ACC112 (cell line): ENCODE measurements at regions not wholly inside any gene's neighbourhood (a gene's known extent, or its start where the extent isn't known, plus 50 kb on each side); places are given as distances from the start of the nearest gene placed in this dataset.
"Not testable (repeated sequence)": the region's sequence is repeated elsewhere in the genome, so short reads cannot be mapped to it uniquely, and the experiment has no call there.

ENCODE experiments used
- H2AFZ ChIP-seq: fragments of 200-600 bp; sonication (generic); one replicate; pipeline ENCODE4 v1.6.0; 2017; ENCODE audit warnings: antibody characterized with exemption, low read length; ENCODE audit not compliant: unreplicated experiment
- H3K27ac ChIP-seq: fragments of 200-600 bp; sonication (generic); 2 replicates; pipeline ENCODE4 v1.5.1; 2014; ENCODE audit warnings: low read depth, mild to moderate bottlenecking, antibody characterized with exemption, low read length, moderate library complexity
- H3K27me3 ChIP-seq: fragments of 200-600 bp; sonication (generic); 2 replicates; pipeline ENCODE4 v1.6.1; 2014; ENCODE audit warnings: mild to moderate bottlenecking, antibody characterized with exemption, low read length, moderate library complexity, mixed read lengths; ENCODE audit not compliant: insufficient read depth
- H3K36me3 ChIP-seq: fragments of 200-600 bp; sonication (generic); 2 replicates; pipeline ENCODE4 v1.6.1; 2016; ENCODE audit warnings: mild to moderate bottlenecking, antibody characterized with exemption, low read length, moderate library complexity, mixed read lengths; ENCODE audit not compliant: insufficient read depth
- H3K4me1 ChIP-seq: fragments of 200-600 bp; sonication (generic); one replicate; pipeline ENCODE4 v1.6.1; 2016; ENCODE audit warnings: low read length, mixed read lengths; ENCODE audit not compliant: insufficient read depth, unreplicated experiment, control insufficient read depth
- H3K4me3 ChIP-seq: fragments of 200-600 bp; sonication (generic); 2 replicates; pipeline ENCODE4 v1.5.1; 2014; ENCODE audit warnings: mild to moderate bottlenecking, low read depth, low read length
- H3K79me2 ChIP-seq: fragments of 200-600 bp; sonication (generic); one replicate; pipeline ENCODE4 v1.6.0; 2016; ENCODE audit warnings: low read length; ENCODE audit not compliant: control insufficient read depth, unreplicated experiment, insufficient read depth

DNA sequence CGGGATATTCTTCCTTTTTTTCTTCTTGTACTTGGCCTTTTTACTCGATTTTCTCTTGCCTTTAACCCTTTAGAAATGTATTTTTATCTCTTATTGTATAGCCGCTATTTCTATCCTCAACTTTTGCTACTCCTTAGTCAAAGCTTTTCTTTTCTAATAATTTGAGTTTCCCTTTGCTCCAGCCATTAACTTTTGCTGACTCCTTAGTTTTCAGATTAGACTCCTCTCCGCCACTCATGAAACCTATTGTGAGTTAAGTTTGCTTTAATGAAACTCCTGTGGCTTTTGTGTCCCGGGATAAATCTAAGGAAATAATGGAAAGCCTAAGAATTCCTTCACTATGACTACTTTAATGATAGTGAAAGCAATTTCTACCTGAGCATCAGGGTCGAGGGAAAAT, 590.3 kb upstream of the CITED2 start:
- peaks cover 12% of the 10 kb centered on the region for H3K4me1 ChIP-seq
- H3K27me3 ChIP-seq = no peaks in the 10 kb centered on the region
- no peaks in the 10 kb centered on the region for H3K79me2 ChIP-seq
- H2AFZ ChIP-seq = peak overlapping the region; percentile 26
- H3K4me3 ChIP-seq = no peak overlapping the region
- H3K27ac ChIP-seq = no peak overlapping the region
- H3K36me3 ChIP-seq = peaks cover 2% of the 10 kb centered on the region; the same call in 1 of the 2 replicates

DNA sequence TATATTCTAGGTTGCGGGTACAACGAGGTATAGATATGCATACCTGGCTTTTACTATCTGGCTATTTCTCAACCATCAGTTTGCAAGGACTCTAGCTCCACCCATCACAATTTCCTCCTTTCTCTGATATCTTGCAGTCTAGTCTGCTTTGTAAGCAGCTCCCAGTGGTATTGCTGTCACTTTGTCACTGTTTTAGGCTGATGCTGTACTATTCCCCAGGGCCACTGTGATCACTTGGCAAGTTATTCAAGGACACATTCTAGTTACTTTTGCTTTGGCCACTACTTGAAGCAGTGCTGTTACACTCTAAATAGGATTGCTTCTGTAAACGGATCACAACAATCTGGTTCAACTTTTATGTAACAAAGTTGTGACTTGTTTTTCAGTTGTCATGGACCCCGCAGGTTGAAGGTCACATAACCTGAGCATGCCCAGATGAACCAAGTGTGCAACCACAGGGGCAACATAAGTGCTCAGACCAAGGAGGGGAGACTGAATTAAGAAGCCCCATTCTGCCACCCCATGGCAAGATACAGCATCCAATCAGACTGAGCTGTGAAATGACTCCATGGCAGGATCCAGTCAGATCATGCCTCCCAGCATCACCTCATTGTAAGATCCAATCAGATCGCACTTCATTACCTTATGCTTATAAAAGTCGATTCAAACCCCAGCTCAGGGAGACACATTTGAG, 588.4 kb upstream of the CITED2 start:
- Histone ChIP-seq H2AFZ (no peak overlapping the region), H3K4me1 (peaks cover 12% of the 10 kb centered on the region), H3K4me3 (no peak overlapping the region), H3K36me3 (no peaks in the 10 kb centered on the region), H3K27ac (no peak overlapping the region), H3K27me3 (no peaks in the 10 kb centered on the region), H3K79me2 (no peaks in the 10 kb centered on the region)

DNA sequence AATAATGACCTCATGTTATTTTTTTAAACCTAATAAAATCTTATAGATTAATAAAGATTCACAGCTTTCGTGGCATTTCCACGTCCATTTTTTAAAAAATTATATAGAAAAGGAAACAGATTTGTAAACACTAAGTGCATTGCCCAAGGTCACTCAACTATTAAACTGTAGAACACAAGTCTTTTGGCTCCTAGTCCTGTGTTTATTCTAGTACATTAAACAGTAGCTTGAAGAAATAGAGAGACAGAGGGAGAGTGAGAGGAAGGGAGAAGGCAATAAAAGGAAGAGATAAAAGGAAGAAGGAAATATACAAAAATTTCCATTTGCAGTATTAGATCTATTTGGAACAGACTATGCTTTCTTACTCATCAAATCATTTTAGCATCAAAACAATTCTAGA, 586.7 kb upstream of the CITED2 start:
- no peaks in the 10 kb centered on the region for H3K27me3 ChIP-seq
- no peaks in the 10 kb centered on the region for H3K36me3 ChIP-seq
- no peak overlapping the region for H3K27ac ChIP-seq
- H3K4me3 ChIP-seq = no peak overlapping the region
- H3K79me2 ChIP-seq = no peaks in the 10 kb centered on the region
- peaks cover 3% of the 10 kb centered on the region for H3K4me1 ChIP-seq
- no peak overlapping the region for H2AFZ ChIP-seq

DNA sequence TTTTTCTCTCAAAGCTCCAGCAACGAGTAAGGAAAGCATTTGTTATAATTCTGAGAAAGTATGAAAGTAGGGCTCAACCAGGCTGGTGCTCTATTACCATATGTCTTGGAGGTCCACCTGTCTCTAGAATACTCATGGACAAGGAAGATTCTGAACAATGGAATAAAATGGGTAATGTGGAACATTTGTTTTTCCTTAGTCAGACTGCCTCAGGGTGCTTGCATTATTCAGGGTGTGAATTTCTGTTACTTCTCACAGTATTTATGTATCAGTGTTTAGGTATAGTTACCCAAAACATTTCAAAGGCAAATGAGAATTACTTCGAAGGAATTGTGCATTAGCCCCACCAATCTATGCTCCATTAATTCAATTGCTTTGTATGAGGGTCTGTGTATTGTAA, 586.2 kb upstream of the CITED2 start:
- Histone ChIP-seq H3K27ac (no peak overlapping the region), H2AFZ (no peak overlapping the region), H3K4me1 (peaks cover 3% of the 10 kb centered on the region), H3K4me3 (no peak overlapping the region), H3K36me3 (no peaks in the 10 kb centered on the region), H3K27me3 (no peaks in the 10 kb centered on the region), H3K79me2 (no peaks in the 10 kb centered on the region)

GRCh38 chr6:139955366-139956155, 581.1 kb upstream of the CITED2 start:
- H3K27me3 ChIP-seq = no peaks in the 10 kb centered on the region
- H3K27ac ChIP-seq = no peak overlapping the region
- H3K4me1 ChIP-seq = peaks cover 3% of the 10 kb centered on the region
- H3K36me3 ChIP-seq = no peaks in the 10 kb centered on the region
- no peak overlapping the region for H3K4me3 ChIP-seq
- H2AFZ ChIP-seq = no peak overlapping the region
- no peaks in the 10 kb centered on the region for H3K79me2 ChIP-seq

- Histone ChIP-seq H3K27ac (no peak overlapping the region), H3K36me3 (no peaks in the 10 kb centered on the region), H3K79me2 (no peaks in the 10 kb centered on the region), H3K4me3 (no peak overlapping the region), H3K27me3 (no peaks in the 10 kb centered on the region), H2AFZ (no peak overlapping the region), H3K4me1 (peaks cover 3% of the 10 kb centered on the region)
Observed at GRCh38 chr6:139954463-139955071, 580.1 kb upstream of the CITED2 start.

DNA sequence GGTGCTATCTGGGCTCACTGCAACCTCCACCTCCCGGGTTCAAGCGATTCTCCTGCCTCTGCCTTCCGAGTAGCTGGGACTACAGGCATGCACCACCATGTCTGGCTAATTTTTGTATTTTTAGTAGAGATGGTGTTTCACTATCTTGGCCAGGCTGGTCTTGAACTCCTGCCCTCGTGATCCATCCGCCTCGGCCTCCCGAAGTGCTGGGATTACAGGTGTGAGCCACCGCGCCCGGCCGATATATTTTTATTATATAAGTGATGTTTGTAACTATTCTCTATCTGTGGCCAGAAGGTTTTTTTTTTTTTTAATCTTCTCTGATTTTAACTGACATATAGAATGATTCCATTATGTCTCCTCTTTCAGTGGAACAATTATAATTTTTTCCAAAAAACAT, 579.3 kb upstream of the CITED2 start:
- H3K27ac ChIP-seq, H2AFZ ChIP-seq, H3K4me3 ChIP-seq, H3K36me3 ChIP-seq, H3K79me2 ChIP-seq, H3K4me1 ChIP-seq, H3K27me3 ChIP-seq: not testable (repeated sequence)

DNA sequence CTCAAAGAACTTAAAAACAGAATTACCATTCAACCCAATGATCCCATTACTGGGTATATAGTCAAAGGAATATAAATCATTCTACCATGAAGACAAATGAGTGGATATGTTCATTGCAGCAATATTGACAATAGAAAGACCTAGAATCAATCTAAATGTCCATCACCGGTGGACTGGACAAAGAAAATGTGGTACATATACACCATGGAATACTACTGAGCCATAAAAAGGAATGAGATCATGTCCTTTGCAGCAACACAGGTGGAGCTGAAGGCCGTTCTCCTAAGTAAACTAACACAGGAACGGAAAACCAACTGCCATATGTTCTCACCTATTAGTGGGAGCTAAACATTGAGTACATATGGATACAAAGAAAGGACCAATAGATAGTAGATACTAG, 576.7 kb upstream of the CITED2 start:
- Histone ChIP-seq H2AFZ (no peak overlapping the region), H3K4me3 (no peak overlapping the region), H3K27me3 (no peaks in the 10 kb centered on the region), H3K27ac (no peak overlapping the region), H3K79me2 (no peaks in the 10 kb centered on the region), H3K36me3 (no peaks in the 10 kb centered on the region), H3K4me1 (no peaks in the 10 kb centered on the region)

- no peak overlapping the region for H3K4me3 ChIP-seq
- no peaks in the 10 kb centered on the region for H3K27me3 ChIP-seq
- H2AFZ ChIP-seq = no peak overlapping the region
- no peak overlapping the region for H3K27ac ChIP-seq
- no peaks in the 10 kb centered on the region for H3K79me2 ChIP-seq
- H3K36me3 ChIP-seq = no peaks in the 10 kb centered on the region
- peaks cover 31% of the 10 kb centered on the region for H3K4me1 ChIP-seq
Observed at GRCh38 chr6:139944976-139945375, 570.5 kb upstream of the CITED2 start.

- Histone ChIP-seq H2AFZ (peak overlapping the region; percentile 54), H3K27me3 (no peaks in the 10 kb centered on the region), H3K36me3 (no peaks in the 10 kb centered on the region), H3K27ac (peak overlapping the region; percentile 45), H3K4me1 (peaks cover 31% of the 10 kb centered on the region), H3K79me2 (no peaks in the 10 kb centered on the region), H3K4me3 (no peak overlapping the region)
Observed at GRCh38 chr6:139944131-139944530, 569.7 kb upstream of the CITED2 start.

GRCh38 chr6:139943391-139943790, 568.9 kb upstream of the CITED2 start:
- Histone ChIP-seq H3K79me2 (no peaks in the 10 kb centered on the region), H3K4me3 (no peak overlapping the region), H3K4me1 (peaks cover 31% of the 10 kb centered on the region), H3K36me3 (no peaks in the 10 kb centered on the region), H2AFZ (peak overlapping the region; percentile 54), H3K27ac (peak overlapping the region; percentile 45), H3K27me3 (no peaks in the 10 kb centered on the region)
